ENCODE measurements at regions not wholly inside any gene's neighbourhood (a gene's known extent, or its start where the extent isn't known, plus 50 kb on each side); places are given as distances from the start of the nearest gene placed in this dataset.
A peak's percentile ranks its signal among the peaks of the same experiment; 100 is the strongest.
"Not testable (repeated sequence)": the region's sequence is repeated elsewhere in the genome, so short reads cannot be mapped to it uniquely, and the experiment has no call there.

DNA sequence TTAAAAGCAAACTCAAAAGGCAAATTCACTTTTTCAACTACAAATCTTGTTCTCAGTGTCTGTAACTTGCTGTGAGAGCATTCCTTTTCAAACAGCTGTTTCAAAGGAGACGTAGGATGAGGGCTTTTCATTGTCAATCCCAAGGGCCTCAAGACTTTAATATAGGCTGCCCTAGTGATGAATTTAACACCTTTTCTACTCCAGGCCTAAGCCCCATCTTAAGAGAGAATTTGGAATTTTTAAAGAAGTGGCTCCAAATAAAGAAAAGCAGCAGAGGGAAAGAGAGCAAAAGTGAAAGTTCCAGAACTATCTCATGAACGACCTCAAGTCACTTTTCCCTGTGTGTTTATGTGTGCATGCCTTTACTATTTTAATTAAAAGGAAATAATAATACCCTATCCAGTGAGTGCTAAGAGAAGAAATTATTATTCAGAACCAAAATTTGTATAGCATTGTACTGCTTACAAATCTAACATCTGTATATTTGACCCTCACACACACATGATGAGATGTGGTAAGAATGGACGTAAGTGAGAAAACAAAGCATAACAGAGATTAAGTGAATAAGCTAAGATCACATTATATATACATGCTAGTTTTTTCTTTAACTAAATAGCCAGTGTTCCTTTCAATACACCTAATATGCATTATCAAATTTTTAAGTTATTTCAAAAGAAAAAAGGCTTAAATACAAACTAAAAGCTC is 196.4 kb downstream of the VGLL3 start:
- DNase-seq (ENCODE audit: low read depth), result no peak

GRCh38 chr3:86793786-86794185 is 197.2 kb downstream of the VGLL3 start:
- peak; percentile 83 for DNase-seq (ENCODE audit: low read depth)

- DNase-seq (ENCODE audit: low read depth), result no peak
Measured at GRCh38 chr3:86792316-86792715, 198.6 kb downstream of the VGLL3 start.

GRCh38 chr3:86790884-86791549 is 199.9 kb downstream of the VGLL3 start:
- no peak for DNase-seq (ENCODE audit: low read depth)

DNA sequence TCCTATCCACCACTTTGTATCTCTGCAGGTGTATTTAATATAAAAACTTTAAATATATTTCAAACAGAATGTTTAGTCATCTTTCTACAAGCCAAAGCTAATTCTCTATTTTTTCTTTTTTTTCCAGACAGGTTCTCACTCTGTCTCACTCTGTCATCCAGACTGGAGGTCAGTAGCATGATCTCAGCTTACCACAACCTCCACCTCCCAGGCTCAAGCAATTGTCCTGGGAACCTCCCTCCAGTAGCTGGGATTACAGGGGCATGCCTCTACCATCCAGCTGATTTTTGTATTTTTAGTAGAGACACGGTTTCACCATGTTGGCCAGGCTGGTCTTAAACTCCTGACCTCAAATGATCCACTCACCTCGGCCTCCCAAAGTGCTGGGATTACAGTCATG is 202.6 kb downstream of the VGLL3 start:
- DNase-seq (ENCODE audit: low read depth), result no peak

- DNase-seq (ENCODE audit: low read depth), result no peak
Measured at GRCh38 chr3:86787091-86787490, 203.9 kb downstream of the VGLL3 start.

GRCh38 chr3:86785386-86785785 is 205.6 kb downstream of the VGLL3 start:
- DNase-seq (ENCODE audit: low read depth), result no peak

GRCh38 chr3:86782866-86783265 is 208.1 kb downstream of the VGLL3 start:
- DNase-seq (ENCODE audit: low read depth), result no peak

DNA sequence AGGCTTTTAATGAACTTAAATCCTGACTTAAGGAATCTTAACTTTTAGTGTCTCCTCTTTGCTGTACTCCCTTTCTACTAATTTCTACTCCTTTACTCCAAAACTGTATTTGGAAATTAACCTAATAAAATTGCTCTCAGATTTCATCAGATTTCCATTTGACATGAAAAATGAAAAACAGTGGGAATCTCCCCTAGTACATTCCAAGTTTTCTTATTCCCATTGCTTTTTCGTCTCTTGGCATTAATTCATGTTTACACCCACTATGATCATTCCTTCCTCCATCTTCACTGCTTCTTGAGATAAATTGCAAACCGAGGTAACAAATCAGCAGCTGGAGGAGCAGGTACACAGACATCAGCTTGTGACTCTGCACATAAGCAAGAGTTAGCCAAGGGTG is 208.7 kb downstream of the VGLL3 start:
- no peak for DNase-seq (ENCODE audit: low read depth)

DNA sequence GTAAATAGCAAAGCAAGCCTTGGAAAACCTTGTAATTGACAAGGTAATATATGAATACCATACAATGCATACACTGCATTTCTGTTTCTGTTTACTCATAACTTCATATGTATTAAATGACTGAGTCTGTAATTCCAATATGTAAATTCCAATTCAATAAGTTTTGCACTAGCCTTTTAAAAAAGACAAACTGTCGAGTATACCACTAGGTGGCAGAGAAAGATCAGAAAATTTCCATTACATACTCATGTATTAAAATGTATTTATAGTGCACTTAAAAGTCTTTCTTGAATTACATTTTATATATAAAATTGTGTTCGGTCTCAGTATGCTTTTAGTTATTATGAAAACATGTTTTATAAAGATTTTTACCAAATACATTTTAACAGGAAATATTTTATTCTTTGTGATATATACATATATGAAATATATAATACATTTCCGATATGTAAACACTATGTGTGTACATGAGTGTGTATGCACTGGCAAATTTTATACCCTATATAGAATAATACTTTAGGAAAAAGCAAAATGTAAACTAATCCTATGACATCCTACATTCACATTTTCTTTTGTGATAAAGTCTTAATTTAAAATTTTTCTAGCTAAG is 216.8 kb downstream of the VGLL3 start:
- no peak for DNase-seq (ENCODE audit: low read depth)

GRCh38 chr3:86772699-86773098 is 218.2 kb downstream of the VGLL3 start:
- no peak for DNase-seq (ENCODE audit: low read depth)

DNA sequence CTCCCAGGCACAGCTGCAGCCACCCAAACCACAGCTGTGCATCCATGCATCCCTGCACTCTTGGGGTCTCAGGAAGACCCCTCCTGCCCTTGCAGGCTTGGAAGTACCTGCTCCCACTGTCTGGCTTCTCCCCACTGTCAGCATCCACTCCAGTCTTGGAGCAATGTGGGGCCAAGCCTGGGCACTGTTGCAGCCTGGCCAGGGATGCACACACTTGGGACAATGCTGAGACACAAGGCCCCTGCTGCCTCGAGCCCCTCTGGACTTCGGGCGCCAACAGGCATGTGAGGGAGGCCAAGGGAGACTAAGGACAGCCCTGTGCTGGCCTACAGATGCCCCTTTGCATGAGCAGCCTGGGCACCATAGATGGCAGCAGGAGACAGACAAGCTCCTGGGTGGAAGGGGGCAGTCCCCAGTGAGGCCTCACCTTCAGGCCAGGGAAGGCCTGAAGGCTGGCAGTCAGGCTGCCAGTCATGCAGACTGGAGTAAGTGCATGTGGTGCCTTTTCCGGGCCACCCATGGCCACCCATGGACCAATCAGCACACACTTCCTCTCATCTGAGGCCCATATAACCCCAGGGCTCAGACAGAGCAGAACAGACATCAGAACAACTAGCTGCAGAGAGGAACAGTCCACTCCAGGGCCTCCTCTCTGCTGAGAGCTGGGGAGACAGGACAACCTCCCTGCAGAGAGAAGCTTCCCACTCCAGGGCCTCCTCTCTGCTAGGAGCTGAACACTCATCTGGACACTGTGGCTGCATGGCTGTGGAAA is 219.0 kb downstream of the VGLL3 start:
- no peak for DNase-seq (ENCODE audit: low read depth)

GRCh38 chr3:86766331-86766730 is 224.6 kb downstream of the VGLL3 start:
- no peak for DNase-seq (ENCODE audit: low read depth)

GRCh38 chr3:86757322-86758179 is 233.4 kb downstream of the VGLL3 start:
- not testable (repeated sequence) for DNase-seq (ENCODE audit: low read depth)

GRCh38 chr3:86748015-86748414 is 242.9 kb downstream of the VGLL3 start:
- no peak for DNase-seq (ENCODE audit: low read depth)

- no peak for DNase-seq (ENCODE audit: low read depth)
Measured at GRCh38 chr3:86744051-86744450, 246.9 kb downstream of the VGLL3 start.

DNA sequence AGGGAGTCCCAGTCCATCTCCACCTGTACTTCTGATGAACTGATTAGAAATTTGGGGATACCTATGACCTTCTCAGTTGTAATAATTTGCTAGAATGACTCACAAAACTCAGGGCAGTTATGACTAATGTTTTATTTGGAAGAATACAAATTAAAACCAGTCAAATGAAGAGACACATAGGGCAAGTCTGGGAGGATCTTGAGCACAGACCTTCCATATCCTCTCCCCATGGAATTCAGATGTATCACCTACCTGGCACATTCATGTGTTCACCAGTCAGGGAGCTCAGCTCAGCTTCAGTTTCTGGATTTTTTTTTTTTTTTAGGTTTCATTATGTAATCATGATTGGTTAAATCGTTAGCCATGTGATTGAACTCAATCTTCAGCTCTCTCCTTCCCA is 247.7 kb downstream of the VGLL3 start:
- no peak for DNase-seq (ENCODE audit: low read depth)

DNA sequence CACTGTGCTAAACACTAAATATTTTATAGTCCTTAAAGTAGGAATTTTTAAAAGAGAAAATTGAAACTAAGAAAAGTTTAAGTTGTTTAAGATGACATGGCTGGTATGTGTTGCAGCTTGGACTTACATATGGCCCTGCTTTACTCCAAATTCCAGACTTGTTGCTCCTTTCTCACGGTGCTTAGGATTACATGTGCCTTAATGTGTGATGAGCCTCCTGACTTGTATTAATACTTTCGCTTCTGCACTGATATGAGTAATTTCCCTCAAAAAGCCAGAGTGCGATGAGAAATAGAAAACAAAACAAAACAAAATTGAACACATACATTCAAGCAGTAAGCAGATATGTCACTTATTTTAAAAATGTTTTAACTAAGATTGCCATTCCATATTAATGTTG is 250.2 kb downstream of the VGLL3 start:
- DNase-seq (ENCODE audit: low read depth), result no peak

DNA sequence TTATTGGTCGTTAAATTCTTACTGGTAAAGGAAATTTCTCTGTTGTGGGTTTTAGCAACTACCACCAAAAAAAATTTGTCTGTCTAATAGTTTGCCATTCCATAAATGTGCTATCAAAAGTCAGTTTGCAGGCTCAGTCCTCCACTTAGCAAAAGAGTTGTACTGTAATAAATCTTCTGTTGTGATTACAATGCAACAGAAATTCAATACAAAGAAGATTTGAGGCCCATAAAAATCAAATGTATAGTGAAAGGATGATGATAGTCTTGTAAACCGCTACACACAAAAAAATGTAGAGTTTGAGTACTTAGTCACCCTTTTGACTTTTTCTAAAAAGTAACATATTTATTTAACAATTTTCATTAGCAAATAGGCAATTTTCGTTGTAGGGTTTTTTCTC is 251.7 kb downstream of the VGLL3 start:
- no peak for DNase-seq (ENCODE audit: low read depth)

GRCh38 chr3:86738684-86739083 is 252.3 kb downstream of the VGLL3 start:
- no peak for DNase-seq (ENCODE audit: low read depth)

GRCh38 chr3:86737517-86737916 is 253.4 kb downstream of the VGLL3 start:
- no peak for DNase-seq (ENCODE audit: low read depth)

- no peak for DNase-seq (ENCODE audit: low read depth)
Measured at GRCh38 chr3:86733257-86733656, 257.7 kb downstream of the VGLL3 start.

Measured in GM04504 (cell line).